ENCODE measurements at regions not wholly inside any gene's neighbourhood (a gene's known extent, or its start where the extent isn't known, plus 50 kb on each side); places are given as distances from the start of the nearest gene placed in this dataset.

GRCh38 chr2:220463876-220464275, 836.4 kb downstream of the SLC4A3 start:
- H3K36me3 ChIP-seq (ENCODE audit: control insufficient read depth in 2 of 3, insufficient read depth in 3 of 3, low read length in 3 of 3) = no peaks in the 10 kb centered on the region
- H3K4me3 ChIP-seq (ENCODE audit: low read length in 3 of 3) = no peak overlapping the region
- TF ChIP-seq, protein P1, sequence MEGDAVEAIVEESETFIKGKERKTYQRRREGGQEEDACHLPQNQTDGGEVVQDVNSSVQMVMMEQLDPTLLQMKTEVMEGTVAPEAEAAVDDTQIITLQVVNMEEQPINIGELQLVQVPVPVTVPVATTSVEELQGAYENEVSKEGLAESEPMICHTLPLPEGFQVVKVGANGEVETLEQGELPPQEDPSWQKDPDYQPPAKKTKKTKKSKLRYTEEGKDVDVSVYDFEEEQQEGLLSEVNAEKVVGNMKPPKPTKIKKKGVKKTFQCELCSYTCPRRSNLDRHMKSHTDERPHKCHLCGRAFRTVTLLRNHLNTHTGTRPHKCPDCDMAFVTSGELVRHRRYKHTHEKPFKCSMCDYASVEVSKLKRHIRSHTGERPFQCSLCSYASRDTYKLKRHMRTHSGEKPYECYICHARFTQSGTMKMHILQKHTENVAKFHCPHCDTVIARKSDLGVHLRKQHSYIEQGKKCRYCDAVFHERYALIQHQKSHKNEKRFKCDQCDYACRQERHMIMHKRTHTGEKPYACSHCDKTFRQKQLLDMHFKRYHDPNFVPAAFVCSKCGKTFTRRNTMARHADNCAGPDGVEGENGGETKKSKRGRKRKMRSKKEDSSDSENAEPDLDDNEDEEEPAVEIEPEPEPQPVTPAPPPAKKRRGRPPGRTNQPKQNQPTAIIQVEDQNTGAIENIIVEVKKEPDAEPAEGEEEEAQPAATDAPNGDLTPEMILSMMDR (IDR thresholded peaks at IDR 0.05; ENCODE audit: borderline replicate concordance, extremely low read depth, insufficient read depth) = no peak
- H3K9ac ChIP-seq (ENCODE audit: low read length in 3 of 3) = no peak overlapping the region
- FAIRE-seq (no peak), DNase-seq (no peak)
- no peak overlapping the region for H3K27ac ChIP-seq (ENCODE audit: low read depth in 2 of 2, low read length in 2 of 2)
- intact Hi-C loops (cut with DNase I) = no loop called here
- no peaks in the 10 kb centered on the region for H3K4me1 ChIP-seq (ENCODE audit: control insufficient read depth in 2 of 3, insufficient read depth in 2 of 3, low read depth in 1 of 3, low read length in 3 of 3)
- no peaks in the 10 kb centered on the region for H3K27me3 ChIP-seq (ENCODE audit: control insufficient read depth, insufficient read depth, low read length)
- no peaks in the 10 kb centered on the region for H3K9me3 ChIP-seq (ENCODE audit: control insufficient read depth in 2 of 3, insufficient read depth in 1 of 3, low read length in 3 of 3)

- TF ChIP-seq, protein P1 (IDR thresholded peaks at IDR 0.05; ENCODE audit: borderline replicate concordance, extremely low read depth, insufficient read depth) = no peak
- Histone ChIP-seq H3K9me3 (ENCODE audit: control insufficient read depth in 2 of 3, insufficient read depth in 1 of 3, low read length in 3 of 3) (no peaks in the 10 kb centered on the region), H3K27ac (ENCODE audit: low read depth in 2 of 2, low read length in 2 of 2) (no peak overlapping the region), H3K36me3 (ENCODE audit: control insufficient read depth in 2 of 3, insufficient read depth in 3 of 3, low read length in 3 of 3) (no peaks in the 10 kb centered on the region), H3K27me3 (ENCODE audit: control insufficient read depth, insufficient read depth, low read length) (no peaks in the 10 kb centered on the region), H3K9ac (ENCODE audit: low read length in 3 of 3) (no peak overlapping the region), H3K4me3 (ENCODE audit: low read length in 3 of 3) (no peak overlapping the region), H3K4me1 (ENCODE audit: control insufficient read depth in 2 of 3, insufficient read depth in 2 of 3, low read depth in 1 of 3, low read length in 3 of 3) (no peaks in the 10 kb centered on the region)
- FAIRE-seq (no peak), DNase-seq (no peak)
- intact Hi-C loops (cut with DNase I) = no loop called here
These were observed 838.3 kb downstream of the SLC4A3 start for GRCh38 chr2:220465700-220466099.

GRCh38 chr2:220466251-220466691, 838.8 kb downstream of the SLC4A3 start:
- no peaks in the 10 kb centered on the region for H3K27me3 ChIP-seq (ENCODE audit: control insufficient read depth, insufficient read depth, low read length)
- TF ChIP-seq, protein P1 (IDR thresholded peaks at IDR 0.05; ENCODE audit: borderline replicate concordance, extremely low read depth, insufficient read depth) = no peak
- H3K27ac ChIP-seq (ENCODE audit: low read depth in 2 of 2, low read length in 2 of 2) = no peak overlapping the region
- H3K9me3 ChIP-seq (ENCODE audit: control insufficient read depth in 2 of 3, insufficient read depth in 1 of 3, low read length in 3 of 3) = no peaks in the 10 kb centered on the region
- FAIRE-seq (no peak), DNase-seq (no peak)
- no peak overlapping the region for H3K4me3 ChIP-seq (ENCODE audit: low read length in 3 of 3)
- H3K36me3 ChIP-seq (ENCODE audit: control insufficient read depth in 2 of 3, insufficient read depth in 3 of 3, low read length in 3 of 3) = no peaks in the 10 kb centered on the region
- intact Hi-C loops (cut with DNase I) = no loop called here
- H3K9ac ChIP-seq (ENCODE audit: low read length in 3 of 3) = no peak overlapping the region
- H3K4me1 ChIP-seq (ENCODE audit: control insufficient read depth in 2 of 3, insufficient read depth in 2 of 3, low read depth in 1 of 3, low read length in 3 of 3) = no peaks in the 10 kb centered on the region

DNA sequence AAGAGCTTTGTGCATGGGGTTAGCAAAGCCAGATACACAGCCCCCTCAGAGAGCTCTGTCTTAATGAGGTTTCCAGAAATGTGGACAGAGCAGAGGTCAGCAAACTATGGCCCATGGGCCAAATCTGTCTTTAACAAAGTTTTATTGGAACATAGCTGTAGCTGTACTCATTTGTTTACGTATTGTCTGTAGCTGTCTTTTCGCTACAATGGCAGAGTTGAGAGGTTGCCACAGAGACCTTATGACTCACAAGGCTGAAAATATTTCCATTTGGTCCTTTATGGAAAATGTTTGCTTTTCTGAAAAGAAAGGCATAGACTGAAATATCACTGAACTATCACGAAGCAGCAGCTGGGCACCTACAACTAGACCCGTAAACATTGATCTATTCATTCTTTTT, 841.8 kb downstream of the SLC4A3 start:
- no peaks in the 10 kb centered on the region for H3K27me3 ChIP-seq (ENCODE audit: control insufficient read depth, insufficient read depth, low read length)
- FAIRE-seq = no peak
- H3K4me3 ChIP-seq (ENCODE audit: low read length in 3 of 3) = no peak overlapping the region
- TF ChIP-seq, protein P1 (IDR thresholded peaks at IDR 0.05; ENCODE audit: borderline replicate concordance, extremely low read depth, insufficient read depth) = no peak
- no peak overlapping the region for H3K9ac ChIP-seq (ENCODE audit: low read length in 3 of 3)
- DNase-seq = no peak
- H3K4me1 ChIP-seq (ENCODE audit: control insufficient read depth in 2 of 3, insufficient read depth in 2 of 3, low read depth in 1 of 3, low read length in 3 of 3) = no peaks in the 10 kb centered on the region
- intact Hi-C loops (cut with DNase I) = no loop called here
- no peaks in the 10 kb centered on the region for H3K36me3 ChIP-seq (ENCODE audit: control insufficient read depth in 2 of 3, insufficient read depth in 3 of 3, low read length in 3 of 3)
- no peak overlapping the region for H3K27ac ChIP-seq (ENCODE audit: low read depth in 2 of 2, low read length in 2 of 2)
- H3K9me3 ChIP-seq (ENCODE audit: control insufficient read depth in 2 of 3, insufficient read depth in 1 of 3, low read length in 3 of 3) = no peaks in the 10 kb centered on the region

Data from kidney (tissue), 13 donors.